Brain microvascular endothelial cell (primary cell): ENCODE measurements at regions not wholly inside any gene's neighbourhood (a gene's known extent, or its start where the extent isn't known, plus 50 kb on each side); places are given as distances from the start of the nearest gene placed in this dataset.

Experiments used
- DNase-seq: peaks from one replicate; pipeline ENCODE4 v3.0.0-alpha.2; 2020
- H3K27ac ChIP-seq: fragments of 250-450 bp; sonication (Bioruptor Pico); 2 replicates; pipeline ENCODE4 v1.5.1; 2020; ENCODE audit warnings: mild to moderate bottlenecking, moderate library complexity
- H3K27me3 ChIP-seq: fragments of 250-450 bp; sonication (Bioruptor Pico); replicated peaks from 2 replicates; pipeline ENCODE4 v1.5.1; 2020; ENCODE audit warnings: mild to moderate bottlenecking
- H3K36me3 ChIP-seq: fragments of 250-450 bp; sonication (Bioruptor Pico); replicated peaks from 2 replicates; pipeline ENCODE4 v1.5.1; 2020; ENCODE audit warnings: mild to moderate bottlenecking
- H3K4me3 ChIP-seq: 2 replicates; pipeline ENCODE4 v1.5.1; 2011; ENCODE audit warnings: low read depth, mild to moderate bottlenecking, control low read depth, low read length, moderate library complexity
- in situ Hi-C: cut with HindIII; loops from 2 replicates; pipeline ENCODE4 v1.10.0; 2017; ENCODE audit warnings: low sequenced_read_pairs, low pct_ligation_motif_present
- TF ChIP-seq, protein P1 (sequence below): IDR thresholded peaks from 2 replicates; pipeline ENCODE4 v1.5.1; 2011; ENCODE audit warnings: low read depth, mild to moderate bottlenecking, moderate library complexity, low read length, control low read depth, inconsistent platforms; ENCODE audit errors: missing control alignments

DNA sequence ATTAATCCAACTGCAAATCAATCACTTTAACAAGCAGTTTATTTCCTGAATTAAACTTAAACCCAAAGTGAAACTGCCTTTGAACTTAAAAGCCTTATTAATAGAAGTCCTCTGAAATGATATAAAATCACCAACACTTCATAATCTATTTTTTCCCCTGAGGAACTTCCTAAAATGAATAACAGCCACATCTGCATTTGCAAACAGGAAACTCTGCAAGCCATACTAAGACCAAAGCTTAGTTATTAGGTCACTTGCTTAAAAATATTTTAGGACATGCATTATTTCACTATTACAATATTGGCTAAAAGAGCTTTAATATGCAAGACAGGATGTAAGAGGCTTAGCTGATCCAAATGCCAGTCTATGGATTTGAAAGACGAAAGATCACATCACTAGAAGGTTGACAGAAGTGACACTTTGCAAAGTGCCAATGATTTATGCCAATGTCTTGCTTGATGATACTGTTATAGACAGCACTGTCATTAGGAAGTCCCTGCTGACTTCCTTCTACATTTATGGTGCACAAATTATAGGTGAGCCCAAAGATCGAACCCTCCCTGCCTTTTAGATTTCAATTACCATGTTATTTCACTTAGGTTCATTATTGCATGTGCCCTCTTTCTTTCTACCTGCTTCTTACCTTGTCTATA lies 99.9 kb upstream of the SKAP2 start:
- H3K27ac ChIP-seq, result no peak overlapping the region
- in situ Hi-C loops, result no loop called here
- H3K27me3 ChIP-seq, result no peaks in the 10 kb centered on the region
- DNase-seq, result no peak
- H3K36me3 ChIP-seq, result no peaks in the 10 kb centered on the region
- H3K4me3 ChIP-seq, result no peak overlapping the region
- TF ChIP-seq, protein P1, sequence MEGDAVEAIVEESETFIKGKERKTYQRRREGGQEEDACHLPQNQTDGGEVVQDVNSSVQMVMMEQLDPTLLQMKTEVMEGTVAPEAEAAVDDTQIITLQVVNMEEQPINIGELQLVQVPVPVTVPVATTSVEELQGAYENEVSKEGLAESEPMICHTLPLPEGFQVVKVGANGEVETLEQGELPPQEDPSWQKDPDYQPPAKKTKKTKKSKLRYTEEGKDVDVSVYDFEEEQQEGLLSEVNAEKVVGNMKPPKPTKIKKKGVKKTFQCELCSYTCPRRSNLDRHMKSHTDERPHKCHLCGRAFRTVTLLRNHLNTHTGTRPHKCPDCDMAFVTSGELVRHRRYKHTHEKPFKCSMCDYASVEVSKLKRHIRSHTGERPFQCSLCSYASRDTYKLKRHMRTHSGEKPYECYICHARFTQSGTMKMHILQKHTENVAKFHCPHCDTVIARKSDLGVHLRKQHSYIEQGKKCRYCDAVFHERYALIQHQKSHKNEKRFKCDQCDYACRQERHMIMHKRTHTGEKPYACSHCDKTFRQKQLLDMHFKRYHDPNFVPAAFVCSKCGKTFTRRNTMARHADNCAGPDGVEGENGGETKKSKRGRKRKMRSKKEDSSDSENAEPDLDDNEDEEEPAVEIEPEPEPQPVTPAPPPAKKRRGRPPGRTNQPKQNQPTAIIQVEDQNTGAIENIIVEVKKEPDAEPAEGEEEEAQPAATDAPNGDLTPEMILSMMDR, result no peak

- TF ChIP-seq, protein P1, result no peak
- H3K36me3 ChIP-seq, result no peaks in the 10 kb centered on the region
- in situ Hi-C loops, result no loop called here
- no peaks in the 10 kb centered on the region for H3K27me3 ChIP-seq
- H3K4me3 ChIP-seq, result no peak overlapping the region
- H3K27ac ChIP-seq, result peak overlapping the region; percentile 36
- DNase-seq, result no peak
These were observed 94.9 kb upstream of the SKAP2 start for GRCh38 chr7:26959290-26959689.

- peak; percentile 79 for DNase-seq
- Histone ChIP-seq H3K36me3 (no peaks in the 10 kb centered on the region), H3K27me3 (no peaks in the 10 kb centered on the region), H3K27ac (peak overlapping the region; percentile 36), H3K4me3 (no peak overlapping the region)
- TF ChIP-seq, protein P1, result no peak
- in situ Hi-C loops, result no loop called here
These were observed 94.4 kb upstream of the SKAP2 start for GRCh38 chr7:26958834-26959233.

- TF ChIP-seq, protein P1, result no peak
- Histone ChIP-seq H3K27me3 (no peaks in the 10 kb centered on the region), H3K36me3 (no peaks in the 10 kb centered on the region), H3K4me3 (no peak overlapping the region), H3K27ac (no peak overlapping the region)
- in situ Hi-C loops, result no loop called here
- DNase-seq, result no peak
These were observed 91.1 kb upstream of the SKAP2 start for GRCh38 chr7:26955516-26955915.

DNA sequence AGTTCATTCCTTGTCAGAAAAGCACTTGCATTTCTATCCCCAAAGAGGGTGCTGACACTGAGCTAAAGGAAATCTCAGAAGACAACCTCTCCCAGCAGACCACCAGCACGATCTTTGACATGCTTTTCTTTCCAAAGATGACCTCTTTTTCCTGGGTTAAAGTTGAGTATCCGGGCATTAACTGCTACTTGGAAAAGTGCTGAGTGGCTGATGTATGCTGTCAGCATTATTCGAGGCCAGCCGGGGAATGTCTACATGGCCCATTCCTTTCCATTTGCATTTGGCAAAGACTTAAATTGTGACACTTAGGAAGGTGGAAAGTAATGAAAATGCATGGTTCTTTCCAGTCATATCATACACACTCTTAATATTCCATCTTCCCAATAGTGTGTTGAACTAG lies 90.6 kb upstream of the SKAP2 start:
- H3K27me3 ChIP-seq, result no peaks in the 10 kb centered on the region
- TF ChIP-seq, protein P1, result no peak
- H3K27ac ChIP-seq, result no peak overlapping the region
- H3K36me3 ChIP-seq, result no peaks in the 10 kb centered on the region
- DNase-seq, result no peak
- H3K4me3 ChIP-seq, result no peak overlapping the region
- in situ Hi-C loops, result no loop called here

GRCh38 chr7:26951407-26951950 lies 87.1 kb upstream of the SKAP2 start:
- no peaks in the 10 kb centered on the region for H3K27me3 ChIP-seq
- H3K36me3 ChIP-seq, result no peaks in the 10 kb centered on the region
- TF ChIP-seq, protein P1, result no peak
- in situ Hi-C loops, result no loop called here
- H3K27ac ChIP-seq, result no peak overlapping the region
- no peak for DNase-seq
- H3K4me3 ChIP-seq, result no peak overlapping the region
